HepG2 (cell line): ENCODE measurements at regions not wholly inside any gene's neighbourhood (a gene's known extent, or its start where the extent isn't known, plus 50 kb on each side); places are given as distances from the start of the nearest gene placed in this dataset.
A peak's percentile ranks its signal among the peaks of the same experiment; 100 is the strongest.
"Not testable (repeated sequence)": the region's sequence is repeated elsewhere in the genome, so short reads cannot be mapped to it uniquely, and the experiment has no call there.

ENCODE experiments used
- ATAC-seq: fragments of 200-7000 bp; cut with Tn5 transposase; 3 replicates; pipeline ENCODE4 v1.9.1; 2020; ENCODE audit warnings: mild to moderate bottlenecking, moderate library complexity
- BruUV-seq: library from RNA; stranded (reverse); fragments of 400-500 nt; replicated peaks from 2 replicates; lab custom pipeline; 2021; lab: Mats Ljungman, UMichigan
- CTCF ChIA-PET: fragments of 300-600 bp; formaldehyde crosslinking; extraction: SDS; loops from one replicate; lab custom pipeline; 2021; ENCODE audit warnings: low total read pairs, inconsistent platforms, low intra/inter-chr PET ratio; lab: Yijun Ruan, JAX
- POLR2A ChIA-PET: fragments of 350-600 bp; sonication (Branson Sonifier 250); formaldehyde crosslinking; loops from one replicate; lab custom pipeline; 2020; ENCODE audit warnings: antibody characterized with exemption, inconsistent platforms; lab: Yijun Ruan, JAX
- DNase-seq: peaks from one replicate; pipeline ENCODE4 v3.0.0-alpha.2; 2015; ENCODE audit warnings: low spot score
- FAIRE-seq: peaks from 3 replicates; lab custom pipeline; 2011; peaks lifted over from hg19 to GRCh38; lab: Jason Lieb, UNC
- H2AFZ ChIP-seq: one replicate; pipeline ENCODE4 v1.6.1; 2011; ENCODE audit warnings: low read length, inconsistent platforms
- H3K27ac ChIP-seq: fragments of 300-600 bp; 3 replicates; pipeline ENCODE4 v1.8.0; 2011; ENCODE audit warnings: mixed run types, mild to moderate bottlenecking, mixed read lengths, low read length, inconsistent platforms; ENCODE audit not compliant: insufficient read depth; ENCODE audit errors: extremely low read length
- H3K27me3 ChIP-seq, 2 experiments: fragments of 200-600 bp in 1 of 2; 2 replicates in 1 of 2; 3 replicates in 1 of 2; pipeline versions ENCODE4 v1.6.0 to v1.8.0; 2011; ENCODE audit warnings: low read length in 2 of 2, mild to moderate bottlenecking in 2 of 2, moderate library complexity in 2 of 2, inconsistent platforms in 1 of 2; ENCODE audit not compliant: insufficient read depth in 2 of 2, control insufficient read depth in 1 of 2
- H3K36me3 ChIP-seq, 2 experiments: fragments of 200-600 bp in 1 of 2; replicated peaks in 1 of 2; 2 replicates in 1 of 2; 3 replicates in 1 of 2; pipeline versions ENCODE4 v1.5.1 to v1.8.0; 2011; ENCODE audit warnings: low read length in 2 of 2, inconsistent platforms in 1 of 2; ENCODE audit not compliant: insufficient read depth in 2 of 2, control insufficient read depth in 1 of 2
- H3K4me1 ChIP-seq: 2 replicates; pipeline ENCODE4 v1.5.1; 2012; ENCODE audit warnings: low read length, inconsistent platforms; ENCODE audit not compliant: insufficient read depth
- H3K4me2 ChIP-seq: 2 replicates; pipeline ENCODE4 v1.6.0; 2011; ENCODE audit warnings: low read depth, low read length, inconsistent platforms
- H3K4me3 ChIP-seq, 3 experiments: fragments of 200-600 bp in 1 of 3; sonication (generic), shearing (Covaris generic) in 1 of 3; replicated peaks in 1 of 3; 2 replicates each; pipeline ENCODE4 v1.5.1; 2011 to 2016; ENCODE audit warnings: low read length in 3 of 3, inconsistent platforms in 2 of 3, low read depth in 2 of 3, mild to moderate bottlenecking in 2 of 3, control low read depth in 1 of 3, mixed read lengths in 1 of 3; ENCODE audit not compliant: insufficient read depth in 1 of 3
- H3K79me2 ChIP-seq: one replicate; pipeline ENCODE4 v1.6.1; 2011; ENCODE audit warnings: low read length, inconsistent platforms; ENCODE audit not compliant: insufficient read depth
- H3K9ac ChIP-seq: 2 replicates; pipeline ENCODE4 v1.6.0; 2011; ENCODE audit warnings: mild to moderate bottlenecking, low read depth, low read length, inconsistent platforms; ENCODE audit not compliant: insufficient read depth
- H3K9me3 ChIP-seq: 2 replicates; pipeline ENCODE4 v1.5.1; 2012; ENCODE audit warnings: mild to moderate bottlenecking, low read length
- H4K20me1 ChIP-seq: 2 replicates; pipeline ENCODE4 v1.6.0; 2011; ENCODE audit warnings: inconsistent platforms, mild to moderate bottlenecking, low read length, moderate library complexity; ENCODE audit not compliant: insufficient read depth
- ATM ChIP-seq: fragments of 450-650 bp; IDR thresholded peaks from 2 replicates; pipeline ENCODE4 v1.7.1; 2017; ENCODE audit warnings: mild to moderate bottlenecking, borderline replicate concordance
- DMTF1 ChIP-seq: sonication (generic); formaldehyde crosslinking; IDR thresholded peaks from 2 replicates; pipeline ENCODE4 v1.4.0; 2020; ENCODE audit warnings: mild to moderate bottlenecking, missing genetic modification reagents
- DR1 ChIP-seq: sonication (generic); formaldehyde crosslinking; IDR thresholded peaks from 2 replicates; pipeline ENCODE4 v1.8.0; 2021; ENCODE audit warnings: mild to moderate bottlenecking, missing genetic modification reagents, inconsistent platforms
- FOSL2 ChIP-seq: sonication (generic); formaldehyde crosslinking; IDR thresholded peaks from 2 replicates; pipeline ENCODE4 v1.4.0; 2020; ENCODE audit warnings: missing genetic modification reagents
- GATA4 ChIP-seq: sonication (generic); IDR thresholded peaks from 2 replicates; pipeline ENCODE4 v1.6.1; 2016; ENCODE audit warnings: antibody characterized with exemption, low read depth, borderline replicate concordance
- KLF16 ChIP-seq, 2 experiments: sonication (generic) in 1 of 2; formaldehyde crosslinking in 1 of 2; IDR thresholded peaks; 2 replicates each; pipeline versions ENCODE4 v1.6.1 to v1.8.0; 2016 to 2023; ENCODE audit warnings: missing genetic modification reagents in 2 of 2, missing compliant biosample characterization in 1 of 2
- RFX5 ChIP-seq: IDR thresholded peaks from 2 replicates; pipeline ENCODE4 v1.6.1; 2011; ENCODE audit warnings: low read depth, low read length, improper control_type of control experiment
- SALL1 ChIP-seq: sonication (generic); formaldehyde crosslinking; IDR thresholded peaks from 2 replicates; pipeline ENCODE4 v1.8.0; 2022; ENCODE audit warnings: mild to moderate bottlenecking, missing genetic modification reagents
- SRY ChIP-seq: sonication (generic); formaldehyde crosslinking; IDR thresholded peaks from 2 replicates; pipeline ENCODE4 v1.8.0; 2022; ENCODE audit warnings: mild to moderate bottlenecking, missing genetic modification reagents
- TCF12 ChIP-seq, 2 experiments: fragments of 450-650 bp in 1 of 2; sonication (generic) in 1 of 2; formaldehyde crosslinking in 1 of 2; IDR thresholded peaks; 2 replicates each; pipeline versions ENCODE4 v1.6.1 to v1.8.0; 2017 to 2022; ENCODE audit warnings: antibody characterized with exemption in 1 of 2, mild to moderate bottlenecking in 1 of 2, missing genetic modification reagents in 1 of 2, moderate library complexity in 1 of 2
- ZBTB21 ChIP-seq: sonication (generic); formaldehyde crosslinking; IDR thresholded peaks from 2 replicates; pipeline ENCODE4 v1.4.0; 2020; ENCODE audit warnings: missing genetic modification reagents
- ZFP82 ChIP-seq: sonication (generic); formaldehyde crosslinking; IDR thresholded peaks from 2 replicates; pipeline ENCODE4 v1.5.1; 2020; ENCODE audit warnings: mild to moderate bottlenecking, missing genetic modification reagents, borderline replicate concordance
- ZNF354B ChIP-seq: sonication (generic); formaldehyde crosslinking; IDR thresholded peaks from 2 replicates; pipeline ENCODE4 v1.8.0; 2022; ENCODE audit warnings: mild to moderate bottlenecking, missing genetic modification reagents
- ZNF552 ChIP-seq: sonication (generic); formaldehyde crosslinking; IDR thresholded peaks from 2 replicates; pipeline ENCODE4 v1.9.0; 2022; ENCODE audit warnings: missing genetic modification reagents, mild to moderate bottlenecking, borderline replicate concordance
- ZNF570 ChIP-seq: sonication (generic); formaldehyde crosslinking; IDR thresholded peaks from 2 replicates; pipeline ENCODE4 v1.4.0; 2020; ENCODE audit warnings: mild to moderate bottlenecking, missing genetic modification reagents, borderline replicate concordance
- WGBS: methylation state at CpG from one replicate; pipeline ENCODE4 v1.1.6; 2017; ENCODE audit warnings: low lambda C conversion rate; 5-methylcytosine and 5-hydroxymethylcytosine counted together
- in situ Hi-C: cut with HindIII; loops from 2 replicates; pipeline ENCODE4 v1.10.0; 2017; ENCODE audit warnings: low pct_unique_long_range_greater_than_20kb; ENCODE audit not compliant: extremely low pct_ligation_motif_present
- intact Hi-C: fragments of 100-400 bp; cut with micrococcal nuclease; formaldehyde crosslinking; loops from one replicate; pipeline ENCODE4 v1.10.0; 2022; ENCODE audit not compliant: unreplicated experiment

- FAIRE-seq, CTCF ChIA-PET: not testable (repeated sequence)
- WGBS, result 2% methylated on average over 4 of the region's 4 CpGs
These were observed 266.3 kb downstream of the STIM2 start for GRCh38 chr4:27126895-27127294.

GRCh38 chr4:27128443-27128842 lies 267.8 kb downstream of the STIM2 start:
- intact Hi-C loops, result no loop called here
- TF ChIP-seq GATA4 (no peak), SALL1 (no peak), ZNF552 (CRISPR knock-in tag) (no peak), RFX5 (no peak), SRY (CRISPR knock-in tag) (no peak), KLF16 (CRISPR knock-in tag; IDR thresholded peaks at IDR 0.05) (no peak), DR1 (no peak), DMTF1 (CRISPR knock-in tag) (no peak), ZBTB21 (CRISPR knock-in tag) (no peak), TCF12 (IDR thresholded peaks at IDR 0.05) (no peak), TCF12 (CRISPR knock-in tag; IDR thresholded peaks at IDR 0.05) (no peak), ZNF354B (CRISPR knock-in tag) (no peak), ZNF570 (CRISPR knock-in tag) (no peak), ATM (no peak), ZFP82 (CRISPR knock-in tag) (no peak)

More at GRCh38 chr4:27126895-27127294, 266.3 kb downstream of the STIM2 start:
- BruUV-seq, in situ Hi-C loops, H3K79me2 ChIP-seq, H3K36me3 ChIP-seq, DNase-seq, POLR2A ChIA-PET, H2AFZ ChIP-seq, H4K20me1 ChIP-seq, H3K9me3 ChIP-seq, H3K27me3 ChIP-seq, H3K4me1 ChIP-seq, ATAC-seq, H3K27ac ChIP-seq, H3K4me3 ChIP-seq, H3K4me2 ChIP-seq, H3K9ac ChIP-seq, intact Hi-C loops: not testable (repeated sequence)
- peak; percentile 70 for TF ChIP-seq FOSL2 (CRISPR knock-in tag)

More at GRCh38 chr4:27128443-27128842, 267.8 kb downstream of the STIM2 start:
- no TSS peak for BruUV-seq
- 44% methylated on average over 4 of the region's 5 CpGs for WGBS
- no peaks in the 10 kb centered on the region for H3K79me2 ChIP-seq
- H3K4me3 ChIP-seq, result no peak overlapping the region
- no peaks in the 10 kb centered on the region for H4K20me1 ChIP-seq
- no peaks in the 10 kb centered on the region for H3K9me3 ChIP-seq
- ATAC-seq (no peak), DNase-seq (no peak), FAIRE-seq (no peak)
- in situ Hi-C loops, result no loop called here
- ChIA-PET CTCF (no interaction called here), POLR2A (no interaction called here)
- H3K27ac ChIP-seq, result no peak overlapping the region
- no peak overlapping the region for H3K4me2 ChIP-seq
- H3K4me1 ChIP-seq, result no peaks in the 10 kb centered on the region
- H3K27me3 ChIP-seq, result no peaks in the 10 kb centered on the region; a peak in 1 of 5 replicates
- no peak overlapping the region for H2AFZ ChIP-seq
- H3K9ac ChIP-seq, result no peak overlapping the region
- no peaks in the 10 kb centered on the region for H3K36me3 ChIP-seq
